Stimulated activated CD8-positive, alpha-beta memory T cell treated with anti-CD3 and anti-CD28 coated beads, Interleukin-2, amount 100 ng/mL, for 48 hours (primary cell): ENCODE measurements at regions not wholly inside any gene's neighbourhood (a gene's known extent, or its start where the extent isn't known, plus 50 kb on each side); places are given as distances from the start of the nearest gene placed in this dataset.

Source experiments
- DNase-seq, 2 donors: peaks; one replicate each; pipeline ENCODE4 v3.0.0-alpha.2; 2020; ENCODE audit warnings: low read depth in 2 of 2

DNA sequence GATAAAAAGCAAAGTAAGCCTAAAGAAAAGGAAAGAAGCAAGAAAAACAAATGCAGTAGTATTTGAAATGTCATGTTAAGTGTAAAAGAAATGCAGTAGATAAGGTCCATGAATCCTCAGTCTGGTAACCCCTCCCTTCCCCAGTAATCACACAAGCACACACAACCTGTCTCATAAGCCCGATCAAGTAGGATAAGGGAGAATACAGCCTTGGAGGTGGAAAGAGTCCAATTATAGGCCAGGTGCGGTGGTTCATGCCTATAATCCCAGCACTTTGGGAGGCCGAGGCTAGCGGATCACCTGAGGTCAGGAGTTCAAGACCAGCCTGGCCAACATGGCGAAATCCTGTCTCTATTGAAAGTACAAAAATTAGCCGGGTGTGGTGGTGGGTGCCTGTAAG lies 117.9 kb downstream of the GADD45G start:
- DNase-seq, result no peak

DNA sequence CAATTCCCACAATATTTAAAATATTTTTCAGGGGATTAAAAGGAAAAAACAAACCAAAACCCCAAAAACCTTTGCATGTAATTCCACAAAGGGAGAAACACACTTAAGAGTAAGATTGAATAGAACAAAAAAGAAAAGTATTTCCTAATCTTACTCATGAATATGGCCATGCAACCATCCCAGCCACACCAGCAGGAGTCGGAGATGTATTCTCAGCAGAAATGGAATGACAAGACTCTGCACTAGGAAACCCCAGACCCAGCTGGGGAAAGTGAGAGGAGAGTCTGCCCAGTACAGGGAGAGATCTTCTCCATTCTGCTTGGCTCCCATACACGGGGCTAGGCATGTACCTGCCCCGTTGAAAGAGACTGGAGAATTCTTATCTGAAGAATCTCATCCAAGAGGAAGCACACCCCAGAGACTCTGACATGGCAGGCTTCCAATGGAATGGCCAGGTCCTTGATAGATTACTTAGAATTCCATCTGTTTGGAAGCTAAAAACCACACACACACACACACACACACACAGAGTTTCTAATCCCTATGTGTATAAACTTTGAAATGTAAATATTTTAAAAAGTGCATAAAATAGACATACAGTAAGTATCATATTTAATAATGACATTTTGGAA lies 118.8 kb downstream of the GADD45G start:
- no peak for DNase-seq

DNA sequence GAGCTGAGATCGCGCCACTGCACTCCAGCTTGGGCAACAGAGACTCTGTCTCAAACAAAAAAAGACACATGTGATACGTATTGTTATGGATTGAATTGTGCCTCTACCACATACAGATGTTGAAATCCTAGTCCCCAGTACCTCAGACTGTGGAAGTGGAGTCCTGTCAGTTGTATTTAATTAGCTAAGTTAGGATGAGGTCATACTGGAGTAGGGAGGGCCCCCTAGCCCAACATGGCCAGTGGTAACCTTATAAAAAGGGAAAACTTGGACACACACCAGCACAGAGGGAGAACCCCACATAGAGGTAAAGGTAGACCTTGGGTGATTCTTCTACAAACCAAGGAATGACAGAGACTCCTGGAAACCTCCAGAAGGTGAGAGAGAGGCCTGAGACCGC lies 119.8 kb downstream of the GADD45G start:
- no peak for DNase-seq

DNA sequence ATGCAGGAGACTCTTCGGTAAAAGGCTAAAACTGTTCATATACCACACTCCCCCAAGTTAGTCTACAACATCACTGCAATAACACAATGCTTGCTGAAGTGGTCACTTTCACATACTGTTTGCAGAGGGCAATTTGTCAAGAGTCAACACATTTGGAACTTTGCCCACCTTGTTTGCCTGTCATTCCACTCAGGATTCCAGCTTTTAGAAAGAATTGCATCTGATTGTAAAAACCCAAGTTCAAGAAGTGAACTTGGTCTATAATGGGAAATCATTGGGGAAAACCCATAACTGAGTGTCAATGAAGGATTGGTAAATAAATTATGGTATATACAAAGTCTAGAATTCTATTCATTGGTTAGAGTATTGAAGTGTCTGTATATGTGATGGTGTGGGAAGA lies 120.5 kb downstream of the GADD45G start:
- no peak for DNase-seq

DNA sequence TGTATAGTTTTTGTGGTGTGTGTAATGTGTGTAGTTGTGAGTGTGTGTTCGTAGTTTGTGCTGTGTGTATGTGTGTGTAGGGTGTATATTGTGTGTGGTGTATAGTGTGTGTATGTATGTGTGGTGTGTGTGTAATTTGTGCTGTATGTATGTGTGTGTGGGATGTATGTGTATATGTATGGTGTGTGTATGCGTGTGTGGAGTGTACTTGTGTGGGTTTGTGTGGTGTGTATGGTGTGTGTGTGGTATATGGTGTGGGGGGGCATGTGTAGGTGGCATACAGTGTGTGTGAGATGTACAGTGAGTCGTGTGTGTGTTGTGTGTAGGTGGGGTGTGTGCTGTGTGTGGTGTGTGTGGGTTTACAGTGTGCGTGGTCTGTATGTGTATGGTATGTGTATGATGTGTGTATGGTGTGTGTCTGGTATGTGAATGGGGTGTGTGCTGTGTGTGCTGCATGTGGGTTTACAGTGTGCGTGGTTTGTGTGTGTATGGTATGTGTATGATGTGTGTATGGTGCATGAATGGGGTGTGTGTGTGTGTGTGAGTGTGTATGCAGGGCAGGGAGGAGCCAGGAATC lies 125.2 kb downstream of the GADD45G start:
- no peak for DNase-seq

DNA sequence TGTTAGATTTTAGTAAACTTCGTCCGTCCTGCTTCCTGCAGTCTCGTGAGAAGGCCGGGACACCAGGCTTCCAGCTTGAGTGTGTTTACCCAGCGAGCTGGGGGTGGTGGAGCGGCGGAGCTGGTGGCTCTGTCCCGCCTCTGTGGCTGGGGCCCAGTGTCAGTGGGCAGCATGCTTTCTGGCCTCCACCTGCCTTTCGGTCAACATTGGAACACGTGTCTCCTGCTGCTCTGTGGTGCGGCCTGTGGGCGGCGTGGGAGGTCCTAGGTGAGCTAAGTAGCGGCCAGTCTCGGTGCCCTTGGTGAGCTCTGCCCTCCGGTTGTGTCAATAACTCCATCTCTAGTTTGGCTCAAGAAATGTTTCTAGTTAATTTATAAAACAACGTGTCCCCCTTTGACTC lies 125.9 kb downstream of the GADD45G start:
- no peak for DNase-seq

DNA sequence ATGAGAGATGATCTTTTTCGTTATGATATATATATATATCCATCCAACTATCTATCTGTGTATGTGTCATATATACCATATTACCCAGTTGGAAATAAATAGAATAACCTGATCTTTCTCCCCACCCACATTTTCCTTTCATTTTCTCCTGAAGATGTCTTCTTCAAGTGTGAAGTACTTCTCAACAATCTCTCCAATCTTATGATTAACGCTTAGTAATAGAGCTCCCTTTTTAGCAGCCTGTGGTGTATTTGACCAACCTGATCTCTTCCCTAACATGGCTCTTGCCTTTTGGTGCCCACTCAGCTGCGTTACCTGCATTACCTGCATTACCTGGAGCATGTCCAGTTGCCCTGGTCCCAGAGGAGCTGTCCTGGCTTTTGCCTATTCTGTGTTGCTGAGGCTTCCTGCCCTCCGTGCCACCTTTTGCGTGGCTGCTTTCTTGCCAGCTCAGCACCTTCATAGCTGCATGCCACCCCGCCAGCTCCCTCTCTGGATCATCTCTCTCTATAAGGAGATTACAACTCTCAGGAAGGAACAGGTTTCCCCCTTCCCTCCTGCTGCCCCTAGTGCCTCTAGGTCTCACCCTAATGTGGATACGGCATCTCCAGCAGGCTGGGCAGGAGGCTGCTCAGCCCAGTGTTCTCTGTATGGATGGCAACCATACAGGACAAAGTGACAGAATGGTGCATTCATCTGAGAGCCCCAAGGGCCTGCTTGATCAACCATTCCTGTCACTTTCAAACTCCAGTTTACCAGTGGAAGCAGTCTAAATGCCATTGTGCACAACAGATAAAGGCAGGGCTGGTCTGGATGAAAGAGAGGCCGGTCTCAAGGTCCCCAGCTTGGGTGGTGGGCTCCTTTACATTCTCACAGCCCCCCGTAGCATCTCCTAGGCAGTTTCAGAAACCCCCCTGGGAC lies 126.7 kb downstream of the GADD45G start:
- no peak for DNase-seq

DNA sequence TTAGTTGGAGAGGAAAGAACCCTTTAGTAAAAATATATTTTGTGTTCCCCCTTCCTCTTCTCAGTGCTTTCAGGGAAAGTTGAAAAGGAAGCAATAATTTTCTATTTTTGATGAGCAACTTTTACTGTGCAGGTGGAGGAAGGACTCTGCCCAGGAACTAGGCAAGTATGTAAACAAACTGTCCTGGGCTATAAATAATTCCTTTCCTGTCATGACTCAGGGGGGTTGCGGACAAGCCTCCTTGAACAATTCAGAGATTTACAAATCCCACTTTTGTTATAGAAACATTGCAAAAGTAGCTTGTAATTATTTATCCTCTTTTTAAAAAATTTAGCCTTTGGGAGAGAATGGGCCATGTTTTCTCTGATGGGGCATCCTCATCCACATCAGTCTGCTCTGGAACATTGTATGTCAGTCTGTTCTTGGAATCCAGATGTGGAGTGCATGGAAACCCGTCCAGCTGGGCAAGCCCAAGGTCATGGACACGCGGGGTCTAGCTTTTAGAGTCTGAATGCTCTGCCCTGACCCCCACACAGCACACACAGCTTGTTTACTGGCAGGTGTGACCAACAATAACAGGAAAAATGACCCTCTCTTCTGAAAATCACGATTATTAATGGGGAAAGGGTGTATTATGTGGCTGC lies 127.6 kb downstream of the GADD45G start:
- DNase-seq, result no peak

DNA sequence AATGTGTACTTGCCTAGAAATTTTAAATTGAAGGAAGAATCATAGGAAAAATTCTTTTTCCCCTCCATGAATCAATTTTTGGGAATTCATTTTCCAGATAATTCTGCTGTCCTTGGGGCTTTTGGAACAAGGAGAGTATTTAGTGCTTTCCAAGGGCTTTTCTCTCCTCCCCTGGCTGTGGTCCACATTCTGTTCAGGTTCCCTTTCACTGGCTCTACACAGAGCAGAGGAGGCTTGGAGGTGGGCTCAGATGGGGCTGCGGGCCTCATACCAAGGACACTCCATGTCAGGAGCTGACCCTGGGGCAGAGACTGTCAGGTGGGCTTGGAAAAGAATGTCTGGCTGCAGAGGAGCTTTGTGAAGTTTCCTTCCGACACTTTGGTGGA lies 128.1 kb downstream of the GADD45G start:
- no peak for DNase-seq

DNA sequence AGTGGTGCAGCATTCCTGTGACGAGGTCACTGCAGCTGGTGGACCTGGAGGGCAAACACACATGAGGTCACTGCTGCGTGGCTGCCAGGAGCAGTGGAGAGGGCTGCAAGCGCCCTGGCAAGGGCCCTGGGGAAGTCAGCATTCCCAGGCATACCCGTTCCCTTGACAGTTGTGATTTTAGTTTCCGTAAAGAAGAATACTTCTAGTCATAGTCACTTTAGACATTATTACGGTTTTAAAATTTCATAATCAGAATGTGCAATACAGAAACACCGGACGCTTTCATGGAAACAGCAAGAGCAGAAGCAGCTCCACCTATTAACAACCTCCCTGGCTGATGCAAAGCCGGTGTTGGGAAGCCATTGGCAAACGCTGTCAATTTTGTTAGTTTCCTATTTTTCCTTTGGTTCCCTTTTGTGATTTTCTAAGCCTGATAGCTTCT lies 129.8 kb downstream of the GADD45G start:
- DNase-seq, result no peak

DNA sequence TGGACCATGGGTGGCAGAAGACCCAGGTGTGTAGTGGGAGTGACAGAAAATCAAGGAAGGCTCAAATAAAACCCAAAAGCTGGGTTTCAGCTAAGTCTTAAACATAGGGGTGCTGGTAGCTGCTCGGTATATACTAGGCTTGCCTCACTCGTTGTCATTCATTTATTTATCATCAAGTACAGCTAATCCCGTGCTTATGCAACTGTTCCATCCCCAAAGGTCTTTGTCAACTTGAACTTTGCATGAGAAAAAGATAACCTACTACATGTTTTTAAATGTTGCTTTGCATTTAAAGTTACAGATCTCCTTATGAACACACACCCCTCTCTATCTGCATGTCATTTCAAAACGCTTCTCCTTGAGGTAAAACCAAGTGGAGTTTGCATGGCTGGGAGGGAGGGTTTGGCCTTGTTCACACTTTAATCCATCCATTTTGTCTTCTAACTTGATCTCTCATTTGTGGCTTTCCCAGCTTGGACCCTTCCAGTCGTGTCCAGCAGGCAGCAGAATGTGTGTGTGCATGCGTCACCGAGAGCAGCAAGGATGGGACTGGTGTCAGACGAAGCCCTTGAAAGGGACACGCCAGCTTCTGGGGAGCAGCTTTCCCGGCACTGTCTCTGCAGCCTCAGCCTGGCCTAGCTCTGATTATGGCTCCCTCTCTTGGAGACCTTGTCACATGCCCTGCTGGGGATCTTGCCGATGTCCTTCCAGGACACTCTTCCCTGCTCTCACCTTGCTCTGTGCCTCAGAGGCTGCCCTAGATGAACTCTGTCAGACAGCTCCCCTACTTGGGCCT lies 133.5 kb downstream of the GADD45G start:
- DNase-seq, result no peak

DNA sequence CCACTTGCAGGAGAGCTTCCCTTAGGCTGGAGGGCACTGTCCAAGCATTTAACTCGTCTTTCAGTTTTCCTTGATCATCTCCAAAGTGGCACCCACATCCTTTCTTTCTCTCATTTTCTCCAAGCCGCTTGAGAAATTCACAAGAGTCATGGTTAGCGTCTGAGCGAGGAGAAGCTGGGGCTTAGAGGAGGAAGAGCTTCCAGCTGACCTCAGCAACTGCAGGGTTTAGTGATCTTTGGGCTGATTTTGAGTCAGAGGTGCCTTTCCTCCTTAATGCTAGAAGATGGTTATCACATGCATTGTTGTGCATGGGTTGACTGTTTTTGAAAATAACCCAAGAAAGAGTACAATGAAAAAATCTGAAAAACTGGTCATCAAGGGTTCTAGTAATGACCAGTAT lies 134.7 kb downstream of the GADD45G start:
- DNase-seq, result no peak

DNA sequence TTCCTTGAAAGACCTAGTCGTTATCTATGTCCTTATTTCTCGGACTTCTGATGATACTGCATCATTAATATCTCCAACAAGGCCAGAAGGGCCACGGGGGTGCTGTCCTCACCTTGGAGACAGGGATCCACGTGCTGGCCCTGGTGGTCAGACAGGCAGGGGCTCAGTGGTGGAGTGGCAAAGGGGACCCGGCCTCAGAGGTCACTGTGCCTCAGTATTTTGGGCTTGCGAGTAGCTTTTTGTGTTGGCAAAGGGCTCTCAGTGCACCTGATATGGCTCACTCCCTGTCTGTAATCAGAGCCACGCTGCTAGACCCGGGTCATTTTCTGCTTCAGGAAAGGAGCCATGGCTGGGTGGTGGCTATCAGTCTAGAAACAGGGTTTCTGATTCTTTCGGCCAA lies 135.1 kb downstream of the GADD45G start:
- DNase-seq, result no peak

DNA sequence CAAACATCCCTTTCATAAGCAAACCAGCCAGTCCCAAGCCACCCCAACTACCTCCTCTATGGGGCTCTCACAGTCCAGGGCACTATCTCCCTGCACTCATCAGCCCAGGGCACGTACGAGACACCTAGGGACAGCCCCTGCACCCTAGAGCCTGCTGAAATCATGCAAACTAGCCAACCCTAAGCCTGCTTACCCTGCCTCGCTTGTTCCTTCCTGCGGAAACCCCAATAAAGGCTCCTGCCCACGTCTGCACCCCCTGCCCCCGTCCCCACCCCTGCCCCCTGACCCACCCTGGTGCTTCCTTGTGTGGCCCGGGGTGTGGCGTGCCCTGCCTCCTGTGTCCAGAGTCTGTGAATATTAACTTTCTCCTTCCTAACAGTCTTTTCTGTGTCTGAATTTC lies 135.9 kb downstream of the GADD45G start:
- DNase-seq, result no peak

DNA sequence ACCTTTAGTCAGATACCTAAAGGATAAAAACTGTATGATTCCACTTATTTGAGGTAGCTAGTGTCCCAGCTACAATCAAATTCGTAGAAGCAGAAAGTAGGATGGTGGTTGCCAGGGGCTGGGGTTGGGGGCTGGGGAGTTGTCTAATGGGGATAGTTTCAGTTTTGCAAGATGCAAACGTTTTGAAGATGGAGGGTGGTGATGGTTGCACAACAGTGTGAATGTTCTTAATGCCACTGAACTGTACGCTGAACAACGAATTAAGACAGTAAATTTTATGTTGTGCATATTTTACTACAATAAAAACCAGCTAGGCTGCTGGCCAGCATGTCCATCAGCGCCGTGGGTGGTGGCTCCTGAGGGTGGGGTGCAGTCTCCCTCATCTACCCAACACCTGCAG lies 137.8 kb downstream of the GADD45G start:
- DNase-seq, result no peak

DNA sequence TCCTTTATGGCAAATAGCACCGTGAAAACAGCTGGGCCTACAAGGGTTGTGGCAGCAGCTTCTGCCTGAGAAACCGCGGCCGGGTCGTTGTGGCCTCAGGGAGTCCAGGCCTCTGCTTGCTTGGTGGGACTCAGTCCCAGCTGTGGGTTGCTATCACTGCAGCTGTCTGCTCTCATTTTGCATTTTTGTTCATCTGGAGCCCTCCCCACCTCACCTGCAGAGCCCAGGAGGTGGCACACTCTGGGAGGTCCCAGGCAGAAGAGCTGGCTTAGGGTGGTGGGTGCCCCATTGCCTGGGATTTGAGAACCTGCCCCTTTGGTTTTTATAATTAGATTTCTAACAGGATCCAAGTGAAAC lies 138.4 kb downstream of the GADD45G start:
- no peak for DNase-seq

DNA sequence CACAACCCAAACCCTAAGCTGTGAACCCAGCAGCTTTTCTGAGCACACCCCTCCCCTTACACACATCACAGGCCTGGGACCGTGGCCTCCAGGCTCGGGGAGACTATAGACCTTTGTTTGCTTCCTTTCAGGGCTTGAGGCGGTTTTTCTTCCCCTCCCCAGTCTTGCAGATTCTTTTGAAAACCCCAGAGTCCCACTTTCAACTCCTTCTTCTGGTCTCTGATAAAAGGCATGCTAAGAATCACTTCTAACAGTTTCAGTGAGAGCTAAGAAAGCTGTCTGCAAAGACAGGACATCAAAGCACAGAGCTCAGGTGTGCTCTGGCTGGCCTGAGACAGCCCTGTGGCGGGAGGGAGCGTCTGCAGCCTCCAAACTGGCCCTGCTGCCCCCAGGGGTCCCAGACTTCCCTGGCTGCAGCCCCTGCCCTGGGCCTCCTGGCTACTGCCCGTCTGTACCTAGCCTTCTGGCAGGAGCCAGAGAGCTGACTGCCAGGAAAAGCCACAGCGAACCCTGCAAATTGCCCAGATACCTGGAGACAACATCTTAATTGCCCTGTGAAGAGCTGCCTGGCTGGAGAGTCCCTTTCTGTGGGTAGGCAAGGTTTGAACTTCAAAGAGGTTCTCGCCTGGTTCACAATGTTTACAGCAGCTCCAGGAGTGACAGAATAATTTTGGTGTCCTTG lies 138.9 kb downstream of the GADD45G start:
- DNase-seq, result no peak

DNA sequence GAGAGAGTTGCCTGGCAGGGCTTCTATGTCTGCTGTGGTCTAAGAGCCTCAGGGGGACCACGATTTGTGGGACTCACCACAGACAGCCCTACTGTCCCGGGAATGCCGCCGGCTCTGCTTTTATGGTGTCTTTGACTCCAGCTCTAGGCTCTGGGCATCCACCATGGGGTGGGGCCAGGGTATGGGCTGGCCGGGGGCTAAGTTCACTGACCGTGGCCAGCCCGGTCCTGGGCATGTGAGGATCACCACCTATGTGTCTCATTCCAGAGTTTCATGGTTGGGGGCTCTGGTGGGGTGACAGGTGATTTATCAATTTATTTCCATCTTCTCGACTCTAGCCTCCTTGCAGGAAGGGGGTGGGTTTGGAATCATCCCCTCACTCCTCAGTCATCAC lies 139.4 kb downstream of the GADD45G start:
- no peak for DNase-seq

DNA sequence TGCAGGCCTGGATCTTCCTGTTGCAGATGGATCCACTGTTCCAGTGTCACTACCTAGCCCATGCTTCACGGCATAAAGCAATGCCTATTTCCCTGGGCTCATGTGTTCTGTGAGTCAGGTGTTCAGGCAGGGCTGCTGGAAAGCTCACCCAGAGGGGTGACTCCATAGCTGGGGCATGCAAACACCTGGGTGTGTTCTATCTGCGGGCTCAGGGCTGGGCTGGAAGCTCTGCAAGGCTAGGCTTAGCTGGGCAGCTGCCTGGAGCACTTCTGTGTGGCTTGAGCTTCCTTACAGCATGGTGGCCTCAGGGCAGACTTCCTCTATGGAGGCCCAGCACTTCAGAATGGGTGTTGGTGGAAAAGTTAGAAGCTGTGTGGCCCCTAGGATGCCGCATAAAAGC lies 139.9 kb downstream of the GADD45G start:
- no peak for DNase-seq

DNA sequence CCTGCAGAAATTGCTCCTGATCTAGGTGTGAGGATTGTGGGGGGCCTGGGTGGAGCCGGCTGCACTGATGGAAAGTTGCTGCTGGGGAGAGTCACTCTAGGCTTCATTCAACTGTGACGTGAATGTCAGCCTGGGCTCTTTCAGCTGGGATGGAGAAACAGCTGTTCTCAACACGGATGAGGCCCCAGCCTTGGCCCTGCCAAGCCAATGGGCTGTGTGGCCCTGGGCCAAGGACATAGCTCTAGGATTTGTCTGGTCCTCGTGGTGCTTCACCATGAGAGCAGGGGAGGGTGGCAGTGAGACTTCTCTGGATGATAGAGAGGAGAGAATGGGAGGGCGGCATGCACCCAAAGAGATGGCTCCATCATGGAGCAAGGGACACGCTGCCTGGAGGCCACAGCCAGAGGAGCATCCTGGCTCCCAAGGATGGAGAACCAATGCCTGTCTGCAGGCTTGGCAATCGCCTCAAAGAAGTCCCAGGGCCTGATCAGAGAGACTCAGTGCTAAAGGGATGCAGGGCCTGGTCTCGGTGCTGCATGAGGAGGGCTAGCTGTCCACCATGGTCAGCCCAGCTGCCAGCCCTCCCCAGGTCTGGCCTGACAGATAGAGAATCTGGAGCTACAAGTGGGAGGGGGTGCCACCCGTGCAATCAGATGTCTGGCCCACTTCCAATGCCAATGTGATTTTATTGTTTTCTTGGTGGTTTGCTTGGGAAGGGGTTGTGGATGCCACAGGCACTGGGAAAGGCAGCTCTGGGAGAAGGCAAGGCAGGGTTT lies 141.0 kb downstream of the GADD45G start:
- no peak for DNase-seq
